ENCODE measurements at regions not wholly inside any gene's neighbourhood (a gene's known extent, or its start where the extent isn't known, plus 50 kb on each side); places are given as distances from the start of the nearest gene placed in this dataset.

- H3K79me2 ChIP-seq (ENCODE audit: insufficient read depth, low read length), result no peaks in the 10 kb centered on the region
- no peak overlapping the region for H3K9ac ChIP-seq (ENCODE audit: insufficient read depth, low read depth, low read length)
- H3K27ac ChIP-seq (ENCODE audit: extremely low read length, insufficient read depth, low read length), result no peak overlapping the region
- 94% methylated on average over 2 of the region's 2 CpGs for WGBS (ENCODE audit: low lambda C conversion rate)
- POLR2A ChIA-PET, result no interaction called here
- H3K36me3 ChIP-seq (replicated peaks in 1 of 2; ENCODE audit: control insufficient read depth in 1 of 2, insufficient read depth in 2 of 2, low read length in 2 of 2), result no peaks in the 10 kb centered on the region
- H3K27me3 ChIP-seq (ENCODE audit: control insufficient read depth in 1 of 2, insufficient read depth in 2 of 2, low read length in 2 of 2), result no peaks in the 10 kb centered on the region
- no peak overlapping the region for H2AFZ ChIP-seq (ENCODE audit: low read length)
- H3K4me1 ChIP-seq (ENCODE audit: insufficient read depth, low read length), result peaks cover 46% of the 10 kb centered on the region
- TF ChIP-seq CHD4 (IDR thresholded peaks at IDR 0.05; ENCODE audit: borderline replicate concordance, low read length) (no peak), SOX6 (IDR thresholded peaks at IDR 0.05) (no peak), SOX6 (CRISPR knock-in tag; IDR thresholded peaks at IDR 0.05) (no peak), USF2 (IDR thresholded peaks at IDR 0.05; ENCODE audit: low read depth, low read length) (no peak), USF2 (CRISPR knock-in tag; IDR thresholded peaks at IDR 0.05; ENCODE audit: borderline replicate concordance) (no peak), SMYD3 (CRISPR knock-in tag; IDR thresholded peaks at IDR 0.05) (no peak), KLF16 (CRISPR knock-in tag; IDR thresholded peaks at IDR 0.05) (no peak), NFRKB (IDR thresholded peaks at IDR 0.05) (no peak), ZNF839 (CRISPR knock-in tag; IDR thresholded peaks at IDR 0.05; ENCODE audit: borderline replicate concordance) (no peak)
- TF ChIP-seq, protein P1, sequence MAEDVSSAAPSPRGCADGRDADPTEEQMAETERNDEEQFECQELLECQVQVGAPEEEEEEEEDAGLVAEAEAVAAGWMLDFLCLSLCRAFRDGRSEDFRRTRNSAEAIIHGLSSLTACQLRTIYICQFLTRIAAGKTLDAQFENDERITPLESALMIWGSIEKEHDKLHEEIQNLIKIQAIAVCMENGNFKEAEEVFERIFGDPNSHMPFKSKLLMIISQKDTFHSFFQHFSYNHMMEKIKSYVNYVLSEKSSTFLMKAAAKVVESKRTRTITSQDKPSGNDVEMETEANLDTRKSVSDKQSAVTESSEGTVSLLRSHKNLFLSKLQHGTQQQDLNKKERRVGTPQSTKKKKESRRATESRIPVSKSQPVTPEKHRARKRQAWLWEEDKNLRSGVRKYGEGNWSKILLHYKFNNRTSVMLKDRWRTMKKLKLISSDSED (CRISPR knock-in tag; IDR thresholded peaks at IDR 0.05), result no peak
- no peaks in the 10 kb centered on the region for H4K20me1 ChIP-seq (ENCODE audit: insufficient read depth, low read length)
- no peak for ATAC-seq
- intact Hi-C loops (cut with micrococcal nuclease; ENCODE audit: unreplicated experiment) (loop anchor here (5.0 kb wide), 1 partner anchor 53 kb away; no protein-coding TSS in a partner anchor), in situ Hi-C loops (cut with HindIII; ENCODE audit: extremely low pct_ligation_motif_present, low pct_unique_long_range_greater_than_20kb) (no loop called here)
- no TSS peak for BruUV-seq (replicated peaks)
- H3K4me3 ChIP-seq (replicated peaks in 1 of 3; ENCODE audit: insufficient read depth in 1 of 3, low read depth in 2 of 3, low read length in 3 of 3), result no peak overlapping the region
- DNase-seq (ENCODE audit: low spot score), result no peak
- CTCF ChIA-PET (ENCODE audit: low intra/inter-chr PET ratio, low total read pairs), result no interaction called here
- FAIRE-seq, result no peak
- H3K4me2 ChIP-seq (ENCODE audit: low read depth, low read length), result no peak overlapping the region
- no peaks in the 10 kb centered on the region for H3K9me3 ChIP-seq (ENCODE audit: low read length)
Observed at GRCh38 chr2:215745331-215745730, 268.0 kb downstream of the MREG start.

Data from HepG2 (cell line).